BJ (cell line): ENCODE measurements at regions not wholly inside any gene's neighbourhood (a gene's known extent, or its start where the extent isn't known, plus 50 kb on each side); places are given as distances from the start of the nearest gene placed in this dataset.

ENCODE experiments used
- CTCF ChIA-PET: fragments of 350-600 bp; formaldehyde crosslinking; extraction: SDS; loops from one replicate; lab custom pipeline; 2021; ENCODE audit warnings: antibody characterized with exemption, inconsistent platforms; lab: Yijun Ruan, JAX
- POLR2A ChIA-PET: fragments of 300-600 bp; sonication (Branson Sonifier 250); formaldehyde crosslinking; extraction: SDS; loops from one replicate; lab custom pipeline; 2021; ENCODE audit warnings: antibody characterized with exemption; lab: Charles Lee
- DNase-seq: peaks from one replicate; pipeline ENCODE4 v3.0.0-alpha.2; 2011; ENCODE audit warnings: low read depth
- H3K27me3 ChIP-seq: 2 replicates; pipeline ENCODE4 v1.6.0; 2011; ENCODE audit warnings: low read length; ENCODE audit not compliant: control insufficient read depth, insufficient read depth
- H3K36me3 ChIP-seq: 2 replicates; pipeline ENCODE4 v1.5.1; 2011; ENCODE audit warnings: low read length; ENCODE audit not compliant: control insufficient read depth, insufficient read depth
- H3K4me3 ChIP-seq: 2 replicates; pipeline ENCODE4 v1.5.1; 2011; ENCODE audit warnings: low read depth, mild to moderate bottlenecking, control low read depth, low read length
- TF ChIP-seq, protein P1 (sequence below): IDR thresholded peaks from 2 replicates; pipeline ENCODE4 v1.5.1; 2011; ENCODE audit warnings: low read depth, mild to moderate bottlenecking, control low read depth, inconsistent platforms, low read length, moderate library complexity; ENCODE audit not compliant: insufficient read depth

DNA sequence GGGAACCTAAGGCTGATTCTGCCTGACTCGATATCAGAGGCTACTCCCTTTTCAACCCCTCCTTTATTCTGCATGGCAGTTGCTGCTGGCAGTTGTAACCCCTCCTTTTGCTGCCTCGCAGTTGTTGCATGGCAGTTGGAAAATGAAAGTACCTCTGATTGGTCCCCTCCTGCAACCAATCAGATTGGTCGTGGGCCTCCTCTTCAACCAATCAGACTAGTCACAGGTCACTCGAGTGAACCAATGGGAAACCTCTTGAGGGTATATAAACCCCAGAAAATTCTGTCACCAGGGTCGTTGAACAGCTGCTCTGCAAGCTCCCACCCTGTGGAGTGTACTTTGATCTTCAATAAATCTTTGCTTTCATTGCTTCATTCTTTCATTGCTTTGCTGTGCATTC is 294.3 kb upstream of the SLC8A1 start:
- Histone ChIP-seq H3K36me3 (no peaks in the 10 kb centered on the region), H3K4me3 (no peak overlapping the region), H3K27me3 (no peaks in the 10 kb centered on the region)
- ChIA-PET POLR2A (no interaction called here), CTCF (no interaction called here)
- TF ChIP-seq, protein P1, sequence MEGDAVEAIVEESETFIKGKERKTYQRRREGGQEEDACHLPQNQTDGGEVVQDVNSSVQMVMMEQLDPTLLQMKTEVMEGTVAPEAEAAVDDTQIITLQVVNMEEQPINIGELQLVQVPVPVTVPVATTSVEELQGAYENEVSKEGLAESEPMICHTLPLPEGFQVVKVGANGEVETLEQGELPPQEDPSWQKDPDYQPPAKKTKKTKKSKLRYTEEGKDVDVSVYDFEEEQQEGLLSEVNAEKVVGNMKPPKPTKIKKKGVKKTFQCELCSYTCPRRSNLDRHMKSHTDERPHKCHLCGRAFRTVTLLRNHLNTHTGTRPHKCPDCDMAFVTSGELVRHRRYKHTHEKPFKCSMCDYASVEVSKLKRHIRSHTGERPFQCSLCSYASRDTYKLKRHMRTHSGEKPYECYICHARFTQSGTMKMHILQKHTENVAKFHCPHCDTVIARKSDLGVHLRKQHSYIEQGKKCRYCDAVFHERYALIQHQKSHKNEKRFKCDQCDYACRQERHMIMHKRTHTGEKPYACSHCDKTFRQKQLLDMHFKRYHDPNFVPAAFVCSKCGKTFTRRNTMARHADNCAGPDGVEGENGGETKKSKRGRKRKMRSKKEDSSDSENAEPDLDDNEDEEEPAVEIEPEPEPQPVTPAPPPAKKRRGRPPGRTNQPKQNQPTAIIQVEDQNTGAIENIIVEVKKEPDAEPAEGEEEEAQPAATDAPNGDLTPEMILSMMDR, result no peak
- no peak for DNase-seq

DNA sequence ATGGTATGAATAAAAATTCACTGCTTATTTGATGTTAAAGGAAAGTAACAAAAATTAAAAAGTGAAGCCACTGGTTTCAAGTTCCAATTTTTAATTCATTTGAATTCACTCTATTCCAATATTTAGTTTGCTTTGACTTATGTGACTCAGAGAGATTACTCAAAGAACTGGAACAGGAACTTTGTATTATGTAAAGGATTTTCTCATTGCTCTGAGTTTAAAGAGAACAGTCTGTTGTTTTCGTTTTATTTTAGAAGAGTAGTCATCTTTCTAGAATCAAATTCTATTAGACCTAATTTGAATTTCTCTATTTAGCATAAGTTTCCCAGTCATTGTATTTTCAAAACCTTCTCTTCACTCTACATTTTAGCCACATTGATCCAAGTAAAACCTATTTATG is 300.1 kb upstream of the SLC8A1 start:
- Histone ChIP-seq H3K4me3 (no peak overlapping the region), H3K27me3 (no peaks in the 10 kb centered on the region), H3K36me3 (no peaks in the 10 kb centered on the region)
- DNase-seq, result no peak
- ChIA-PET POLR2A (no interaction called here), CTCF (no interaction called here)
- TF ChIP-seq, protein P1, result no peak

DNA sequence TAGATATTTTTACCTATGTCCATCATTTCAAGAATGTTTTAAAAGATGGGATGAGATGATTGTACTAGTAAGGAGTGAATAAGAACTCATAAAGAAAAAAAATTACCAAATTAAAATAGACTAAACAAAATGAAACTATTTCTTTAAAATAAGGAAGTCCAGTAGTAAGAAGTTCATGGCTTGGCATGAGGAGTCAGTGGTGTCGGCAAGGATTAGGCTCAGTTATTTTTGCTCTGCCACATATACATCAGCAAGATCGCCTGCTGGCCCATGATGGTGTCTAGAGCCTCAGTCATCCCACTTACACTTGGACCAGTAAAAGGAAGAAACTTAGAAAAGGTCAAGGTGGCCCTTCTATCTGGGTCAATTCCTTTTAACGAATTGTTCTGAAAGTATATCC is 300.9 kb upstream of the SLC8A1 start:
- CTCF ChIA-PET, result no interaction called here
- Histone ChIP-seq H3K4me3 (no peak overlapping the region), H3K36me3 (no peaks in the 10 kb centered on the region), H3K27me3 (no peaks in the 10 kb centered on the region)
- no peak for DNase-seq
- POLR2A ChIA-PET, result interaction anchor here (0.6 kb wide), 1 partner anchor 509 kb away, joined by 5 read pairs; no protein-coding TSS in a partner anchor
- TF ChIP-seq, protein P1, result no peak

DNA sequence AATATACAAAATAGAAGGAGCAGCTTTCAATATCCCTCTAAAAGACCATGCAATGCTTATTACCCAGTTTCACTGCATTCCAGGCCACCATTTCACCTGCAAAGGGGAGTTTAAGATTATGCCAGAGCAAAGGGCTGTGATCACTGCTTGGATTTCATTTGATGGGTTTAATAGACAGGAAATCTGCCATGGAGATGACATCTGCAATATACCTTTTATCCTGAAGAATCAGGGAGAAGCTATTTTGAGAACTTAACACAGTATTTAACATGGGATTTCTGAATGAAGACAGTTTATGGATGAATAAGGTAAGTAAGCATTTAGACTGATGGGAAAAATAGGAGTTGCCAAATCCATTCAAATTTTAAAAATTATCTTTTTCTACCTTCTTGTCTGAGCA is 303.0 kb upstream of the SLC8A1 start:
- ChIA-PET CTCF (no interaction called here), POLR2A (no interaction called here)
- H3K36me3 ChIP-seq, result no peaks in the 10 kb centered on the region
- DNase-seq, result no peak
- TF ChIP-seq, protein P1, result no peak
- H3K4me3 ChIP-seq, result no peak overlapping the region
- no peaks in the 10 kb centered on the region for H3K27me3 ChIP-seq

DNA sequence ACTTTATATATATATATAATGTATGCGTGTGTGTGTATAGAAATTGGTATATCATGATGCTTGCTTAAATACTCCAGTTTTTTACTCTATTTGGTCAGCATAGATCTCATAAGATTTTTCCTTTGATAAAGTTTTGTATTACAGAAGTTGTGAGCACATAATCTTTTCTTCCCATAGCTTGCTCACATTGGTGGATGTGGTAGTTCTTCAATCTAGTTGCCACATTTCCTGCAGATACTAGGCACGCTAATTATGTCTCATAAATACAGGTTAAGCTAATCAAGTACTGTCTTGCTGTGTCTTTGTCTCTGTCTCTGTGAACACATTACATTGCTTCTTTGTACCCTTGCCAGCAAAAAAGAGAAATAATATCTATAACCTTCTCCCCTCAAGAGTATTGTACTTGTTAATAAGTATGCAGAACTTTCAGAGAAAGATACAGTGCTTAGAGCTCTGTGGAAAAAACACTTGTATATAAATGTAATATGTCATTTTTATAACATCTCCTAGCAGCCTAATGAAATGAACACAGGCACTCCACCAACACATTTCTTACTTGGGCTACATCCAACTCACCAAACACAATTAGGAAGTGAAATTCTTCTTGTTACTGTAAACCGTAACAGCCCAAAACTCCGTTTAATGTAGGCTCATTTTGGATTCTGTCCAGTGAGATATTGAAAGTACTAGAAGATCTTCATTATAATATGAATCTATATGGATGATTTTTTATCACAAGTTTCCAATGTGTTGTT is 306.7 kb upstream of the SLC8A1 start:
- DNase-seq, result no peak
- no peaks in the 10 kb centered on the region for H3K27me3 ChIP-seq
- ChIA-PET POLR2A (interaction anchor here (0.7 kb wide), 1 partner anchor 344 kb away, joined by 3 read pairs; no protein-coding TSS in a partner anchor), CTCF (interaction anchor here (0.8 to 2.8 kb wide), 6 partner anchors 11 to 845 kb away, joined by 3 to 9 read pairs (median 5); no protein-coding TSS in a partner anchor)
- TF ChIP-seq, protein P1, result no peak
- no peak overlapping the region for H3K4me3 ChIP-seq
- no peaks in the 10 kb centered on the region for H3K36me3 ChIP-seq
